Hepatocyte (in vitro differentiated cells): ENCODE measurements at regions not wholly inside any gene's neighbourhood (a gene's known extent, or its start where the extent isn't known, plus 50 kb on each side); places are given as distances from the start of the nearest gene placed in this dataset.

Experiments
- DNase-seq: peaks from one replicate; pipeline ENCODE4 v3.0.0-alpha.2; 2016; ENCODE audit warnings: low spot score
- H2AFZ ChIP-seq: fragments of 200-600 bp; sonication (generic); 2 replicates; pipeline ENCODE4 v1.6.0; 2016; ENCODE audit warnings: antibody characterized with exemption, mild to moderate bottlenecking
- H3K27ac ChIP-seq: fragments of 200-600 bp; sonication (generic); 2 replicates; pipeline ENCODE4 v1.5.1; 2016; ENCODE audit warnings: mild to moderate bottlenecking
- H3K27me3 ChIP-seq: fragments of 200-600 bp; sonication (generic); 2 replicates; pipeline ENCODE4 v1.6.1; 2016
- H3K36me3 ChIP-seq: fragments of 200-600 bp; sonication (generic); replicated peaks from 2 replicates; pipeline ENCODE4 v1.5.1; 2016; ENCODE audit warnings: low read depth; ENCODE audit not compliant: insufficient read depth
- H3K4me1 ChIP-seq: fragments of 200-600 bp; sonication (generic); 2 replicates; pipeline ENCODE4 v1.5.1; 2016; ENCODE audit warnings: mild to moderate bottlenecking, moderate library complexity; ENCODE audit not compliant: insufficient read depth
- H3K4me2 ChIP-seq: fragments of 200-600 bp; sonication (generic); 2 replicates; pipeline ENCODE4 v1.6.0; 2016
- H3K4me3 ChIP-seq: fragments of 200-600 bp; sonication (generic); 2 replicates; pipeline ENCODE4 v1.5.1; 2016; ENCODE audit warnings: mild to moderate bottlenecking
- H3K79me2 ChIP-seq: fragments of 200-600 bp; sonication (generic); 2 replicates; pipeline ENCODE4 v1.6.0; 2017; ENCODE audit warnings: mild to moderate bottlenecking
- H3K9me2 ChIP-seq: fragments of 200-600 bp; sonication (generic); replicated peaks from 2 replicates; pipeline ENCODE4 v1.6.0; 2017; ENCODE audit warnings: mild to moderate bottlenecking; ENCODE audit not compliant: insufficient read depth
- H3K9me3 ChIP-seq: fragments of 200-600 bp; sonication (generic); 2 replicates; pipeline ENCODE4 v1.5.1; 2016; ENCODE audit warnings: low read depth, mild to moderate bottlenecking
- H4K20me1 ChIP-seq: fragments of 200-600 bp; sonication (generic); 2 replicates; pipeline ENCODE4 v1.6.0; 2016; ENCODE audit warnings: mild to moderate bottlenecking; ENCODE audit not compliant: insufficient read depth, poor library complexity, severe bottlenecking
- EZH2 ChIP-seq: fragments of 200-600 bp; sonication (generic); IDR thresholded peaks from 2 replicates; pipeline ENCODE4 v1.6.1; 2016; ENCODE audit warnings: antibody characterized with exemption, mild to moderate bottlenecking, borderline replicate concordance
- EZH2phosphoT487 ChIP-seq: fragments of 200-600 bp; sonication (generic); IDR thresholded peaks from one replicate; pipeline ENCODE4 v1.6.1; 2018; ENCODE audit warnings: antibody characterized with exemption, mild to moderate bottlenecking, low read depth, moderate library complexity; ENCODE audit not compliant: unreplicated experiment, severe bottlenecking
- WGBS: methylation state at CpG from one replicate; pipeline ENCODE4 v1.1.6; 2016; ENCODE audit warnings: low lambda C conversion rate; ENCODE audit errors: missing lambda C conversion rate; 5-methylcytosine and 5-hydroxymethylcytosine counted together
- TF ChIP-seq, protein P1 (sequence below): fragments of 200-600 bp; sonication (generic); IDR thresholded peaks from 2 replicates; pipeline ENCODE4 v1.5.1; 2016; ENCODE audit warnings: antibody characterized with exemption, mild to moderate bottlenecking; ENCODE audit not compliant: poor library complexity

DNA sequence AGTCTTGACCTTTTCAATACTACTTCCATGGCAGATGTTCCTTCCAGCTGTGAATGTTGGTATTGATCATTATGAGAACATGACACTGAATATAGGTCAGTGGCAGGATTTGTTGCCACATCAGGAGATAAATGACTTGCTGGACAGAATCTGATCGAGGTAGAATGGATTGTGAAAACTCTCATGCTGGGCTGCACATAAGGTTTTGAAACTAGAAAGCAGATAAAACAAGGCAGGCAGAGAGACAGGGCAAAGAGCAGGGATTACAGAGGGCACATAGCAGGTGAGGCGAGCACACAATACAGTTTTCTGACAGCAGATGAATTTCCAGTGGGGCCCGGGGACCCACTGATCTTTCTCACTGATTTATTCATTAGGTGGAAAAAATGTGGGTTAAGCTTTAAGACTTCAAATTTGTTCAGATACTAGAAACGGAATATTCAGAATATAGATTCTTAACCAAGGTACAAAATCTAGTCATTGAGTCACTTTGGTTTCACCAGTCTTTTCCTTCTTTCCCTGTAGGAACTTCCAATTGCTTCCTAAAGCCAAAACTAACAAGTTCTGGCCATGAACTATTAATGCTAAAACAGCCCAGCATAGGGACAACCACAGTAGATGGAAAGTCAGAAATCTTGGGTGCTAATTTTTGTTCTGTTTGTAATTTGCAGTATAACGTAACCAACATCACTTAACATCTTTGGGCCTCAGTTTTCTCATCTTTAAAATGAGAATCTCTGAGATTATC, 296.0 kb upstream of the PTBP2 start:
- Histone ChIP-seq H3K4me2 (no peak overlapping the region), H3K36me3 (no peaks in the 10 kb centered on the region), H3K79me2 (no peaks in the 10 kb centered on the region), H2AFZ (no peak overlapping the region), H3K9me3 (no peaks in the 10 kb centered on the region), H3K27ac (no peak overlapping the region), H4K20me1 (no peaks in the 10 kb centered on the region), H3K4me3 (no peak overlapping the region), H3K9me2 (no peaks in the 10 kb centered on the region), H3K27me3 (no peaks in the 10 kb centered on the region), H3K4me1 (no peaks in the 10 kb centered on the region)
- 75% methylated on average over 5 of the region's 5 CpGs for WGBS
- TF ChIP-seq EZH2phosphoT487 (no peak), EZH2 (no peak)
- TF ChIP-seq, protein P1, sequence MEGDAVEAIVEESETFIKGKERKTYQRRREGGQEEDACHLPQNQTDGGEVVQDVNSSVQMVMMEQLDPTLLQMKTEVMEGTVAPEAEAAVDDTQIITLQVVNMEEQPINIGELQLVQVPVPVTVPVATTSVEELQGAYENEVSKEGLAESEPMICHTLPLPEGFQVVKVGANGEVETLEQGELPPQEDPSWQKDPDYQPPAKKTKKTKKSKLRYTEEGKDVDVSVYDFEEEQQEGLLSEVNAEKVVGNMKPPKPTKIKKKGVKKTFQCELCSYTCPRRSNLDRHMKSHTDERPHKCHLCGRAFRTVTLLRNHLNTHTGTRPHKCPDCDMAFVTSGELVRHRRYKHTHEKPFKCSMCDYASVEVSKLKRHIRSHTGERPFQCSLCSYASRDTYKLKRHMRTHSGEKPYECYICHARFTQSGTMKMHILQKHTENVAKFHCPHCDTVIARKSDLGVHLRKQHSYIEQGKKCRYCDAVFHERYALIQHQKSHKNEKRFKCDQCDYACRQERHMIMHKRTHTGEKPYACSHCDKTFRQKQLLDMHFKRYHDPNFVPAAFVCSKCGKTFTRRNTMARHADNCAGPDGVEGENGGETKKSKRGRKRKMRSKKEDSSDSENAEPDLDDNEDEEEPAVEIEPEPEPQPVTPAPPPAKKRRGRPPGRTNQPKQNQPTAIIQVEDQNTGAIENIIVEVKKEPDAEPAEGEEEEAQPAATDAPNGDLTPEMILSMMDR, result no peak
- DNase-seq, result no peak

DNA sequence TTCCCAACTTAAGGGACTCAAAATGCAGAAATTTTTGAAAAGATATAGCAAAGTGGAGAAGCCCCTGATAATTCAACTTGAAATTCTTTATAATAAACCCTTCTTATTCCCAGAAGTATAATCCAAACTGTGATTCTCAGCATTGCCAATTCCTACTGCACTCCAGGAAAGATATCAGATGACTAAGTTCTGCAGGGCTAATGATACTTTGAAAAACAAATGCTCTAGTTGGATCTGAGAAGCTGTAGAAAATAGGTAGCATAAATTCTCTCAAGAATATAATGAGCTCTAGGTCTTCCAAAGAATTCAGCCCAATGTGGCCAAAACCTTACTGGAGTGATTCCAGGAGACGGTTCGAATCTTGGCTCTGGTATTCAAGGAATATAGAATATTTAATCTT, 294.0 kb upstream of the PTBP2 start:
- WGBS, result 97% methylated on average over 2 of the region's 2 CpGs
- no peak overlapping the region for H2AFZ ChIP-seq
- no peaks in the 10 kb centered on the region for H3K79me2 ChIP-seq
- H3K9me2 ChIP-seq, result no peaks in the 10 kb centered on the region
- H3K9me3 ChIP-seq, result no peaks in the 10 kb centered on the region
- no peak overlapping the region for H3K4me3 ChIP-seq
- DNase-seq, result no peak
- no peaks in the 10 kb centered on the region for H3K27me3 ChIP-seq
- no peak overlapping the region for H3K27ac ChIP-seq
- H4K20me1 ChIP-seq, result no peaks in the 10 kb centered on the region
- no peaks in the 10 kb centered on the region for H3K4me1 ChIP-seq
- TF ChIP-seq, protein P1, result no peak
- no peak for TF ChIP-seq EZH2phosphoT487
- TF ChIP-seq EZH2, result no peak
- H3K4me2 ChIP-seq, result no peak overlapping the region
- H3K36me3 ChIP-seq, result no peaks in the 10 kb centered on the region

DNA sequence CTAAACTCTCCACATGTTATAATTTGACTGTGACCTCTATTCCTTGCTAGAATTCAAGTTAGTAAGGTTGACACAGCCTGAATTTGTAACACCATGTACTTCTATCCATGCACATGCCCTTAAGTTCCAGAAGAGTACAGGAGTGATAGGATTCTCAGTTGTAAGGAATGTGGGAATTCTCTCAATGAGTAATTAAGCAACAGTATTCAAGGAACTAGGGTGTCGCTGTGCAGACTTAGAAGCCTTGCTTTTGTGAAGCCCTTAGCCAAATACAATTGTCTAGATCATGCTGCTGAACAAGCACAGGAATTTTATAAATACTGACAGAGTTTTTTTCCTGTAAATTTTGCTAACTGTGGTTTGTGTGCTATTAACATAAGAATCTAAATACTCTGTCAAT, 276.3 kb upstream of the PTBP2 start:
- no peak for TF ChIP-seq EZH2phosphoT487
- no peak for TF ChIP-seq EZH2
- TF ChIP-seq, protein P1, result no peak
- no peaks in the 10 kb centered on the region for H3K9me2 ChIP-seq
- H3K27ac ChIP-seq, result no peak overlapping the region
- no peaks in the 10 kb centered on the region for H3K4me1 ChIP-seq
- no peaks in the 10 kb centered on the region for H3K9me3 ChIP-seq
- H3K27me3 ChIP-seq, result no peaks in the 10 kb centered on the region
- DNase-seq, result no peak
- H2AFZ ChIP-seq, result no peak overlapping the region
- no peak overlapping the region for H3K4me3 ChIP-seq
- H4K20me1 ChIP-seq, result no peaks in the 10 kb centered on the region
- 89% methylated on average over 1 of the region's 1 CpG for WGBS
- no peaks in the 10 kb centered on the region for H3K79me2 ChIP-seq
- no peaks in the 10 kb centered on the region for H3K36me3 ChIP-seq
- no peak overlapping the region for H3K4me2 ChIP-seq
